GM21529 (cell line): ENCODE measurements at regions not wholly inside any gene's neighbourhood (a gene's known extent, or its start where the extent isn't known, plus 50 kb on each side); places are given as distances from the start of the nearest gene placed in this dataset.
"Not testable (repeated sequence)": the region's sequence is repeated elsewhere in the genome, so short reads cannot be mapped to it uniquely, and the experiment has no call there.

Experiments
- ATAC-seq: cut with Tn5 transposase; IDR thresholded peaks from one replicate; pipeline ENCODE4 v1.9.1; 2021; ENCODE audit not compliant: unreplicated experiment

- no peak for ATAC-seq
Measured at GRCh38 chrX:55142206-55142918, 53.5 kb downstream of the PAGE2 start.

- no peak for ATAC-seq
Measured at GRCh38 chrX:55142919-55143310, 54.1 kb downstream of the PAGE2 start.

- no peak for ATAC-seq
Measured at GRCh38 chrX:55143621-55144020, 54.8 kb downstream of the PAGE2 start.

- no peak for ATAC-seq
Measured at GRCh38 chrX:55144697-55145096, 55.9 kb downstream of the PAGE2 start.

GRCh38 chrX:55149242-55149641, 60.4 kb downstream of the PAGE2 start:
- ATAC-seq, result no peak

- no peak for ATAC-seq
Measured at GRCh38 chrX:55151199-55151598, 62.4 kb downstream of the PAGE2 start.

- ATAC-seq, result no peak
Measured at GRCh38 chrX:55159551-55159950, 60.6 kb upstream of the PAGE5 start.

GRCh38 chrX:55160685-55161552, 59.2 kb upstream of the PAGE5 start:
- ATAC-seq, result peak; percentile 92

- ATAC-seq, result no peak
Measured at GRCh38 chrX:55161581-55161980, 58.6 kb upstream of the PAGE5 start.

- no peak for ATAC-seq
Measured at GRCh38 chrX:55163171-55163570, 57.0 kb upstream of the PAGE5 start.

- not testable (repeated sequence) for ATAC-seq
Measured at GRCh38 chrX:55165026-55165425, 55.1 kb upstream of the PAGE5 start.

GRCh38 chrX:55167124-55167803, 52.9 kb upstream of the PAGE5 start:
- ATAC-seq, result no peak

GRCh38 chrX:55167901-55168300, 52.2 kb upstream of the PAGE5 start:
- ATAC-seq, result no peak

- peak; percentile 59 for ATAC-seq
Measured at GRCh38 chrX:55169782-55170181, 50.4 kb upstream of the PAGE5 start.
